ENCODE measurements at regions not wholly inside any gene's neighbourhood (a gene's known extent, or its start where the extent isn't known, plus 50 kb on each side); places are given as distances from the start of the nearest gene placed in this dataset.

DNA sequence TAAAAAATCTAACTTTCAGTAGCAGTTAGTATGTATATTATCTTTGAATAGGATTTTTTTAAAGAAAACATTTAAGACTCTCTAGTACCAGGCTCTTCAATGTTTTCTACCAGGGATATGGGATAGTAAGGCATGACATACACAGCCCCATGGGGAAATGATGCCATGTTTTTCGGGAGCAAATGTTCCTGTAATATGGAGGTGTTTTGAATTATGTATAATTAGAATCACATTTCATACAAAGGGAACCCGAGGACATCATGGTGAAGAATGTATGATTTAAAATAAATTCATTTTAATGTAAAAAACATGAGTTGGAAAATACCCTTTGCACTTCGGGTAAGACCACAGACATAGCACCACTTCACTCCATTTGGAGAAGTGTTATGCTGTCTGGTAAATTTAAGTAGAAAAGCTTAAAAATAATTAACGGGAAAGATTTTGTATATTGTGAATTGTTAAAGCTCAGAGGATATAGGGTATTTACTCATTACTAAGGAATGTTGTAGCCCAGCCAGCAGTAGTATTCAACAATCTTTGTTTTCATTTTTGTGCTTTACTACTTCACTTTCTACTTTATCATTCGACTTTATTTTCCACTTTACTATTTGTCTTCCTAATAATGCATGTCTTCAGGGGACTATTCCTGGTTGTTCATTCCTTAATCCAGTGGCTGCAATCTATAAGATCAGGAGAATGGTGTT is 2050.7 kb downstream of the ARAP2 start:
- no peak for DNase-seq (ENCODE audit: low spot score)

DNA sequence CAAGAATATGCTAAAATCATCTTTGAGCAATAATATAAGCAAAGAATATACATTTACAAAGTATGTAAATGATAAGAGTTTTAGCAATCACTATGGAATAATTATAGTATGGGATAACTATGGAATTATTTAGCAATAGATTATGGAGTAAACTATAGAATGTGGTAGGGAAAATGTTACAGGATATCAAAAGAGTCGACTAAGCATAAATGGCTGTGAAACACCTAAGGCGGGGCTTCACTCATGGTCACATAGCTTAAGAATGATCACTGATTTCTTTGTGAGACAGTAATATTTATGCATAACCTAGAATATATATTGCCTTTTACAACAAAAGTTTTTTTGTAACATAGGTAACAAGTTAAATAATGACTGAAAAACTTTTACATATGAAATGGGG is 2049.7 kb downstream of the ARAP2 start:
- no peak for DNase-seq (ENCODE audit: low spot score)

DNA sequence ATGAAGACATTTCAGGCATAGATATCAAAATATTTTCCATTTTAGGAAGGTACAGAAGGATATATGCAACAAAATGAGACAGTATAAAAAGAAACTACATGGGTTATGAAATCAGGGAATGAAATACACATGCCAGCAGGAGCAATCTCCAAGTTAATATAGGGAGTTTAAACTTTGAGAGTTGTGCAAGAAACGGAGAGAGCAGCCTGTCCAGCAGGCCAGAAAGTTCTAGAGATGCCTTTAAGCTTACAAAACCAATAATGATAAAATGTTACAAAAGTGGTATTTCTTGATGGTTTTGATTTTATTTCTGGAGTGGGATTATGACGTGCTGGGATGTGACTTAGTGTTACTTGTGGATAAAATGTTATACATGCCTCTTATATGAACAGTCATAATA is 2047.9 kb downstream of the ARAP2 start:
- no peak for DNase-seq (ENCODE audit: low spot score)

DNA sequence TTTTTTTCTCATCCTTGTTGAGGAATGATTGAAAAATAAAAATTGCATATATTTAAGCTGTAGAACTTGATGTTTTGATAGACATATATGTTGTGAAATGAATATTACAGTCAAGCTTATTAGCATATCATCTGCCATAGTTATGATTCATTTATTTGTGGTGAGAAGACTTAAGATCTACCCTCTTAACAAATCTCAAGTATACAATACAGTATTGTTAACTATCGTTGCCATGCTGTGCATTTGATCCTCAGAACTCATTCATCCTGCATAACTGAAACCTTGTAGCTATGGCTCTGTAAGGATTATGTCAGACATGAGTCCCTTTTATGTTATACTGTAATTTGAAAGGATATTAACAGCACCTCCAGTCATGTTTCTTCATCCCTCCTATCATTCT is 2045.3 kb downstream of the ARAP2 start:
- DNase-seq (ENCODE audit: low spot score) = no peak

DNA sequence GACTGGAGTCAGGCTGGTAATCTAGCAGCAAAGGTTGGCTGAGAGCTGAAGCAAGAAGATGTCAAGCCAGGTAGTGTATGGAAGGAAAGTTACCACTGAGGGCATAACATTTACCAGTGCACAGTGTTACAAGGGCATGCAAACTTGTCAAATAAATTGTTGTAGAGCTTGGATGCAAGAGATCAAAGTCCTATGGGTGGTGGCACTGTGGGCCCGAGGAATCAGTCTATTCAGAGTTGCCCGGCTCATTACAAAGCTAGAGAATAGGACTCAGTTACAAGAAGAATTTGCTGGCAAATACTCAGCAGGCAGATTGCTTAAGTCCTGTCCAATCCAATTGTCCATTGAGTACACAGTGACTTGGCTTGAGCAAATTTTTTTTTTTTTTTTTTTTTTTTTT is 2043.8 kb downstream of the ARAP2 start:
- DNase-seq (ENCODE audit: low spot score) = no peak

DNA sequence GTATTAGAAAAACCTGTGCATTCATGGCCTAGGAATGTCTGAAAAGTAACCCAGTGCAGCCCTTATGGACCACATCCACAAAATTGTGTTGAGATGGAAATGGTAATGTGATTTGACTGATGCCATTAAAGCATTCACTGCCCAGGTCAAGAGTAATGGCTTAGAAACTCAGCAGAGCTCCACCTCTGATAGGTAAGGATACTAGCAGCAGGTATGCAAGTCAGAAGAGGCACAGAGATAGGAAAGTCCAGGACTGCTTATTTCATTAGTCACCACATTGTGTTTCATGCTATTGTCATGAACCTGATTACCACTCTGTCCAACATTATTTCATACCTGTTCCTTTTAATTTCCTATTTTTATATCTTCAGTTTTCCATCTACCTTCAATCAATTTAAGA is 2042.2 kb downstream of the ARAP2 start:
- no peak for DNase-seq (ENCODE audit: low spot score)

DNA sequence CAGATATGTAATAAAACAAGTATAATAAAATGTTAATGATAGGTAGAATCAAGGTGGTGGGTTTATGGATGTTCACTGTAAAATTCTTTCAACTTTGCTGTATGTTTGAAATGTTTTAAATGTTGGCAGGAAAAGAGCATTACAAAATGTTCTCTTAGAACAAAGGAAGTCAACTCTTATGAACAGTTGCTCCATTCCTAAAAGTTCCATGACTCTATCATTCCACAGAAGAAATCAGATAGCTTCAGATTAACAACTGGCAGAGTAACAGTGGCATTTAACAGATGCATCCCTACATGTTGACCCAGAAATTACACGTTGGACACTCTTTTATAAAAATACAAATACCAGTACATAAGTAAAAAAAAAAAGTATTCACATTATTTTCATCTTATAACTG is 2023.7 kb downstream of the ARAP2 start:
- DNase-seq (ENCODE audit: low spot score) = no peak

DNA sequence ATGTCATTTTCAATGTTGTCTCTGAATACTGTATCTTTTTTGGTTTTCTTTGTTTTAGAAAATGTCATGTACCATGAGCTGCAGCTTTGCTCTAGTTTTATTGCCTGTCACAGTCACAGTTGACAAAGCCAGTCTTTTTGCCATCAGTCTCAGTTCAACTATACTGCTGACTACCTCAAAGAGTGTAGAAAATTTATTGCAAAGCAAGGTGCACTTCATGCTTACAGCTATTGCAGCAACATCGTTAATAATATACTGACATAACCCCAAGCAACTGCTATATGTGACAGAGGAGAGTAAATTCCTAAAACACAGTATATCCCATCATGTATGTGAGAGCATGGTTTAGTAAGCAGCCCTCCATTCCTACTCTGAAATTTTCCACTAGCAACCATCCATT is 2022.3 kb downstream of the ARAP2 start:
- no peak for DNase-seq (ENCODE audit: low spot score)

DNA sequence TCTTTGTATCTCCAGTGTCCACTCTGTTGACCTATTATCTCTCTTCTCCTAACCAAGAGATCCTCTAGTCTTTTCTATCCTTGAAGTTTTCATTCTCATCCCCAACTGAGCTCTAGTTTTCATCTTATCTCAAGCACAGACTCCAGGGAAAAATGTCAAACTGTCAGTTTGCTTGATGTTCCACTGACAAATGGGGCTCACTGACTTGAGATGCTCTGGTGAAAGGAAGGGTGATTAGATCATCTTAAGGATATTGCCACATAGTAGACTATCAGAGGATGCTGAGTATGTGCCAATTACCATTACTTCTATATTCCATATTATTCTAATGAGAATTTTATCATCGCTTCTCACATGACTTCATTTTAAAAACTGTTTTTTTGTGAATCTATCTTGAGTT is 2008.2 kb downstream of the ARAP2 start:
- no peak for DNase-seq (ENCODE audit: low spot score)

DNA sequence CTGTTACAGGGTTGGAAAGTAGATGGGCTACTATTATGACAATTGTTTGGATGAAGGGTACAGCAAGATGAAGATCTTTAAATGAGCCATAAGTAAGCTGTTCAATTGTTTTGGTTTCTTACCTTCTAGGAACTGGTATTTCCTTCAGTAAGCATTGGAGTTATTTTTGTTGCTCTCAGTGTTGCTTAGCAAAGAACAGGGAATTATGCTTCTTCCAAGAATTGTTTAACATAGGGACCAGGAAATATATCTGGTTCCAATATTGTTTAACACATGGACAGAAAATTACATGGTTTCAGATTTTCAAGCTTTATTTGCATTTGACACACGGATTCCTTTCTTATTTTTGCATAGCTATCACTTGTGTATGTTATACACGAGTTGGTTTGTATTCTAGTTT is 1999.0 kb downstream of the ARAP2 start:
- DNase-seq (ENCODE audit: low spot score) = no peak

DNA sequence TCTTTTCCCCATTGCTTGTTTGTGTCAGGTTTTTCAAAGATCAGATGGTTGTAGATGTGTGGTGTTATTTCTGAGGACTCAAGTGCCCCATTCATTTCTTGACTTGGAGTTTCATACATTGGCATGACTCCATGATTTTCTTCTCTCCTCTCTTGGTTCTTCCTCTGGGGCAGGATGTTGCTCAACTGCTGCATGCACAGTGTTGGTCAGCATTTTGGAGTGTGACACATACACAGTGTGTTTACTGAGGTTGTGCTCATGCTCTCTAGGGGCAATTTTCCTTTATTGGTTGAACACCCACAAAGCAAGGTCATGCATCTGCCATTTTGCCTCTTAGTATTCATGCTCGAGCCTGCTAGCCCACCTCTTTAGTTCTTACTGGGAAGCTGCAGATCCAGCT is 1993.8 kb downstream of the ARAP2 start:
- no peak for DNase-seq (ENCODE audit: low spot score)

DNA sequence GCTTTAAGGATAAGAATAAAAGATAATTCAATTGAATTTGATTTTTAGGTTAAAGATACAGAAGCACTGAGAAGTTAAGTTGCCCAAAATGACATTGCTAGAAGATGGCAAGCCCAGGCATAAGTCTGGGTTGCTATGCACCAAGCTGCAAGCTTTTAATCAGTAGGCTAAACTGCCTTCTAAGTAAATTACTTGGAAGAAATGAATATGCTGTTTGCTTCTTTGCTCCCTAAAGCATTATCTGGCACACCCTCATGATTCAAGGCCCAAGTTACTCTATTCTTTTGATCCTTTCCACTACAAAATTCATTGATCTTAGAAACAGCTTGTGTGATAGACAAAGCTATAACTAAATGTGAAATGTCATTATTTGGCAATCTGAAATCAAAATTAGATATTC is 1991.1 kb downstream of the ARAP2 start:
- no peak for DNase-seq (ENCODE audit: low spot score)

DNA sequence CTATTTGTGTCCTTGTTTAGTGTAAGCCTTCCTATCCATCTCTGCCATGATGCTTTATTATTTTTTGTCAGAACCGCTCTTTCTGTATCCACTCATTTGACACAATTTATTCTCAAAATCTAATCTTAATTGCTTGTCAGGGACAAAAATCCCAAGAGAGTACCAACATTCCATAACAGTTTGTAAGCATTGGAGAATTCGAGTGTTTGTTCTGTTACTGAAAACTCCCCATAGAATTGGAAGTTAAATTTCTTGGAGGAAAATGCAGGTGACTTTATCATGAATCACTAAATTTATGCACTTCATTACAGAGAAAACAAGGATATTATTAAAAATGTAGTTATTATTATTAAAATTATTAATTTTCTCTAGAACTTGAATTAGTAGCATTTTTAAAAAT is 1986.1 kb downstream of the ARAP2 start:
- DNase-seq (ENCODE audit: low spot score) = no peak

DNA sequence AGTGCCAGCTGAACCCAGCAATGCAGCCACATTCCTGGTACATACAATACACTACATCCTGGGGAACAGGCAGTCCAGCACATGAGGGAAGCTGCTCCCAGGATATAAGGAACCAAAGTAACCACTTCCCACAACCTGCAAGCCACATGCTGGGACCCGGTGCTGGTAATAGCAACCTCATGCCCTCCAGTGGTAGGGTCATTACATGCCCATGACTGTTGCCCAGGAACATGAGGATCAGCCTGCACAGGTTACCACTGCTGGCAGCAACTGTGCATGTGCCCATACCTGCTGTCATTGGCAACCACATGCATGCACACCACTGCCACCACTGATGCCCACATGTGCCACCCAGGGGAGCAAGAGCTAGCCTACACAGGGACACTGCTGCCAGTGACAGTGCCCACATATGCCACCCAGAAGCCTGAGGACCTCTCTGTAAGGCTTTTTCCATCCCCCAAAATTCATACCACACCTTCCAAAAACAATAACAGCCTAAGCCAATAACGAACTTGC is 1982.5 kb downstream of the ARAP2 start:
- no peak for DNase-seq (ENCODE audit: low spot score)

DNA sequence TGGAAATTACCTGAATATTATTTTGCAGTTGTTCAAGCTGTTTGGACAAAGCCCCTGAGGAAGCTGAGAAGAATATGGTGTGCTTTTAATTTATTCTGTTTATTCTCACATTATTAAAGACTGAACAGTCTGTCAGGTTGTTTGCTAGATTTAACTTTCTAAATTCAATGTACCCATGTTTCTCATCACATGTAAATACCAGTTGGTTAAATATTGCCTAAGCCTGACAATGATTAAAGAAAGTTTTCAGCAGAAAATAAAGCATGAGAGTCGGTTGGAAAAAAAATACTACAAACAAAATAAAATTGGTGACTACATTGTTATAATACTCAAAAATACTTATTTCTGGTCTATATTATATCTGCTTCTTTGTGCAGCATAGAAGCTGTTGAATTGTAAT is 1974.7 kb downstream of the ARAP2 start:
- DNase-seq (ENCODE audit: low spot score) = no peak

DNA sequence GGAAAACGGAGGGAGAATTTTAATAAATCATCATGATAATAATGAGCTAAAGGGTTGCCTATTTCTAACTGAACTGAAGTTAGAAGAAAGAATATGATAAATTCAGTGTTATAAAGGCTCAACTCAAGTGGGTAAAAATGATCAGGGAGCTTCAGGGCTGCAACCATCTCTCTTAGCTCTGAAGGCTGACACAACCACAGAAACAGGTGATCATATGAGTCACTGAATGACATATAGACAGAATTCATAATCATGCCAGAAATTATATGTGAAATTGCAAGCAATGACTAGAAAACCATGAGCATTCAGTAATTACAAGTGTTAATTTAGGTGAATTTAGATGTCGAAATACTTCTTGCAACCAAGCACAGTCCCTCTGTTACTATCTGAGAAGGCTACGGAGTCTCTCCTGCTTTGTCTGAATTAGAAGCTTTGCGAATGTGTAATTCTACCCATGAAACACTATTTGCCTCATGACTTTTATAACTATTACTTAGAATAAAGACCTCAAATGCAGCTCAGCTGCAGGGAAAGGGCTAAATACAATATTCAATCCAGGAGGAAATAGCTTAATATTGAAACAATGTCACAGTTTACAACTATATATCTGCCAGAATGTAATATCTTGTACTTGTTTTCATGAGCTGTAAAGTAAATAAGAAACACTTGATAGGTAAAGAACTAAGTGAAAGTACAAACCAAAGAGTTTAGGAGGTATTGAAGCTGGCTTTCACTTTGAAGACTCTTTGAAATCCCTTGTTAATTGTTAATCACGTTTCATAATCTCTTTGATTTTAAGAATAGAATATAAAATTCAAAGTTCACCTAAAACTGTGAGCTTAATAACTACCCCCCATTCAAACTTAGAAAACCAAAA is 1972.6 kb downstream of the ARAP2 start:
- no peak for DNase-seq (ENCODE audit: low spot score)

DNA sequence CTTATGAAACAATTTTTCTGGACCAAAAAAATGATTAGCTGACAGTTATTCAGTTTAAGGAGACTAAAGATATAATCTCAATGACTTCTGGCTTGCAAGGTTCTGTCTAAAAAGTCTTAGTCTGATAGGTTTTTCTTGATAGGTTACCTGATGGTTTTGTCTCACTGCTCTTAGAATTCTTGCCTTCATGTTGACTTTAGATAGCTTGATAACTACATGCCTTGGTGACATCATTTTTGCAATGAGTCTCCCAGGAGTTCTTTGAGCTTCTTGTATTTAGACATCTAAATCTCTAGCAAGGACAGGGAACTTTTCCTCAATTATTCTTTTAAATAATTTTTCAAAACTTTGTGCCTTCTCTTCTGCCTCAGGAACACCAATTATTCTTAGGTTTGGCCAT is 1965.3 kb downstream of the ARAP2 start:
- DNase-seq (ENCODE audit: low spot score) = no peak

DNA sequence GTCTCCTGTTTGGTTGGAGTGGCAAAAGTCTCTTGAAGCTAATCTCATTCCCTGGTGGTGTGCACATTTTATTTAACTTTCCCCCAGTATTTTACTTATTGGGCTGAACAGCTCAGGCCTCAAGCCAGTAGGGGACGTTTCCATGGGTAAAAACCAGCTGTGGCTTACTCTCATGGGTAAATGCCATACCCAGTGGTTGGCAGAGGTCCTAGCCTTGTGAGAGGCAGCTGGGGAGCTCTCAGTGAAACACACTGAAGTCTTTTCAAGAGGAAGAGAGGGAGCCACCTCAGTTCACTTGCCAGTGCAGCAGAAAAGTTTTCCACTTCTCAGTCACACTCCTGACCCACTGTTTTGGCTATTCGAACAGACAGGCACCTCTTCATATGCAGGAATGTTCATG is 1964.2 kb downstream of the ARAP2 start:
- DNase-seq (ENCODE audit: low spot score) = no peak

DNA sequence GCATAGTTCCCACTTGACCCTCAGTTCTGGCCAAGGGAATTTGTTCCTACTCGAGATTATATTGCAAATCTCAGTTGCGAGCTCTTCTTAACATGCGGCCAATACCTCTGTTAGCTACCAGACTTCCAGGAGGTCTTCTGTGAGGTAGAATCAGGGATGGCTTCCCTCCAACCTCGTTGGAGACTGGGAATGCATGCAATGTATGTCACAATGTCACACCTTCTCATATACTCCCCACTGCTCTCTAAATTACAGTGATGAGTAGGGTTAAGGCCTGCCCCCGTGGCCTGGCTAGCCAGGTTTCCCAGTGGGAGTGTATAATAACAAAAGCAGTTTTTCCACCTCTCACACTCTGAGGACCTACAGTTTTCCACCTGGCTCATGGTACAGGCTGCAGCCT is 1962.5 kb downstream of the ARAP2 start:
- no peak for DNase-seq (ENCODE audit: low spot score)

DNA sequence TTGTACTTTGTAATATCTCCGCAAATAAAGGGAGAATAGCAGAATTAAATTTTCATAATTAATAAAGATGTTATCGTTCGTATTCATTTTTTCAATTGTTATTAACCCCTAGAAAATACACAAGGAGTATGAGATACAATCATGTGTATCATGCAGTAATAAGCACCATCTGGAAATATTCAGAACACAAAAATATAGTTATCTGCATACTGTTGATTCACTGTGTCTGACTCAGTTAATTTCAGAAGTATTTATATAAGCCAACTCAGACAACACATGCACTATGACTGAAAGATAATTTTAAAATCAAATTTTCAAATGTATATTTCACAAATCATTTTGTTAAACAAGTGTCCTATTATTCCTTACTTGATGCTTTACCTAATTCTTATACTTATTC is 1954.8 kb downstream of the ARAP2 start:
- no peak for DNase-seq (ENCODE audit: low spot score)

DNA sequence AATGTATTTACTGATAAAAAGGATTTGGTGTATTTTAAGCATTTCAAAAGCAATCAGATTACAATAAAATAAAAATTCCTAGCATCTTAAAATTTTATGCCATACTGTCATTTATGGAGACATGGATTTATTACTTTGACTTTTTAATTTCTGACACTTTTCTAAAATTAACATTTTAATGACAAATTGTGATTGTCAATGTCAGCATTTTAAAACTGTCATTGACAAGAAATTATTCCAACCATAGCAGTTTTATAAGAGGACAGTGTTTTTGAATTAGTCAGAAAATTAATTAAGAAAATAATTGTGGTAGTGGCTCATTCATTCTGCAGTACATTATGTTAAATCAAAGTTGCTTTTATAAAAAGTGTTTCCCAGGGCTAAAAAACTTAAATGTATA is 1954.4 kb downstream of the ARAP2 start:
- no peak for DNase-seq (ENCODE audit: low spot score)

DNA sequence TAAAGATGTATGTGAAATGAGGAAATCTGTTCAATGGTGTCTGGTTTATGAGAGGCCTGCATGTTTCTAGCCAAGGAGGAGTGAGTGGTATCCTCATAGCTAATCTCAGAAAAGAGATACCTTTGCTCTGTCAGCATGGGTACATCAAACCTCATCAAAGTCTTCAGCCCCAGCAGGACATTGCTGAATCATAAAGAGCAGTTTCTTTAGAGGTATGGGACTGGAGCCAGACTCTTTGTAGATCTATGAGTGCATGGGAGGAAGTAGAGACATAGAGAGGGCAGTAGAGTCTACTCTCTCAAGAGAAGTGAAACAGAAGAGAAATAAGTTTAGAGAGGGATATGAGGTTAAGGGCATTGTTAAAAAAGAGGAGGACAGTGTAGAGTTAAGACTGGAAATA is 1950.9 kb downstream of the ARAP2 start:
- peak; percentile 0 for DNase-seq (ENCODE audit: low spot score)

DNA sequence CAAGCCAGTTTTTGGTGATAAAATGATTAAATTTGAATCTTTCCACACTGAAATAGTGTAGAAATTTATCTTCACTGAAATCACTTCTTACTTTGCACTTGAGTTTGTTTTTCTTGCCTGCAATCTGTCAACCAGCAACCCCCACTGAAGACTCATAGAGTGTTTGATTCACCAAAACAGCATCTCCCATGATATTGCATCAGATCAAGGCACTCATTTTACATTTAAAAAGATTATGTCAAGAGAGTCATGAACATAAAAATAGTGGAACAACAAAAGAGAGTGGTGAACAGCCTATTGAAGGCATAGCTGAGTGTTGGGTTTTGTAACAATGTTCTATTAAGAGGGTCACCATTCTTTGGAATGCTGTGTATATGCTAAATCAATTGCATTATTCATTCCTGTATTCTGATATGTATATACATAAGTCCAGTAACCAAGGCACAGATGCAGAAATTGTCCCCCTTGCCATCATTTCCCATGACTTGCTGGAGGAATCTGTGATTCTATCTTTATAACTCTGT is 1934.9 kb downstream of the ARAP2 start:
- DNase-seq (ENCODE audit: low spot score) = no peak

All from COLO829 (cell line).